Lung (tissue), 11 donors: ENCODE measurements at regions not wholly inside any gene's neighbourhood (a gene's known extent, or its start where the extent isn't known, plus 50 kb on each side); places are given as distances from the start of the nearest gene placed in this dataset.

Experiments
- ATAC-seq: fragments of 200-7000 bp; cut with Tn5 transposase; one replicate; pipeline ENCODE4 v1.9.1; 2020; ENCODE audit warnings: moderate number of reproducible peaks; ENCODE audit not compliant: insufficient read depth, low FRiP score
- DNase-seq, 3 donors: peaks; one replicate each; pipeline ENCODE4 v3.0.0-alpha.2; 2013 to 2017
- H3K27ac ChIP-seq, 2 donors: one replicate each; pipeline ENCODE4 v1.5.1; 2013; ENCODE audit warnings: mild to moderate bottlenecking in 2 of 2, moderate library complexity in 2 of 2, control low read depth in 1 of 2, inconsistent platforms in 1 of 2, low read depth in 1 of 2, low read length in 1 of 2
- H3K27me3 ChIP-seq, 3 donors: one replicate each; pipeline ENCODE4 v1.5.1; 2013; ENCODE audit warnings: low read length in 2 of 3; ENCODE audit not compliant: control insufficient read depth in 3 of 3, insufficient read depth in 3 of 3
- H3K36me3 ChIP-seq, 4 donors: one replicate each; pipeline ENCODE4 v1.5.1; 2013; ENCODE audit warnings: low read length in 4 of 4, mild to moderate bottlenecking in 1 of 4, moderate library complexity in 1 of 4; ENCODE audit not compliant: control insufficient read depth in 4 of 4, insufficient read depth in 4 of 4
- H3K4me1 ChIP-seq, 5 donors: one replicate each; pipeline ENCODE4 v1.5.1; 2013; ENCODE audit warnings: low read length in 5 of 5, mild to moderate bottlenecking in 2 of 5, moderate library complexity in 1 of 5; ENCODE audit not compliant: control insufficient read depth in 5 of 5, insufficient read depth in 5 of 5
- H3K4me3 ChIP-seq: one replicate; pipeline ENCODE4 v1.5.1; 2013; ENCODE audit warnings: mild to moderate bottlenecking, control low read depth, moderate library complexity
- H3K9ac ChIP-seq, 2 donors: one replicate each; pipeline ENCODE4 v1.5.1; 2013; ENCODE audit warnings: low read length in 2 of 2, control low read depth in 1 of 2; ENCODE audit not compliant: insufficient read depth in 1 of 2
- H3K9me3 ChIP-seq, 4 donors: one replicate each; pipeline ENCODE4 v1.5.1; 2013; ENCODE audit warnings: low read length in 3 of 4, mild to moderate bottlenecking in 1 of 4, moderate library complexity in 1 of 4; ENCODE audit not compliant: control insufficient read depth in 4 of 4, insufficient read depth in 3 of 4
- CTCF ChIP-seq: IDR thresholded peaks from 2 replicates; pipeline ENCODE4 v1.5.1; 2012; ENCODE audit warnings: mild to moderate bottlenecking; ENCODE audit errors: control extremely low read depth, extremely low read depth
- WGBS, 2 donors: extraction: QIAGEN DNeasy Blood & Tissue Kit; methylation state at CpG; one replicate each; pipeline ENCODE4 v1.1.7; 2013; 5-methylcytosine and 5-hydroxymethylcytosine counted together
- donor health status: control.
- donor health status: control.
- donor health status: Bipolar disorder and iron deficiency.
- donor health status: healthy.
- donor health status: DM: yes; HTN: yes; CAD: no.

- WGBS, 2 donors, result 92 to 95% methylated on average over 9 of the region's 9 CpGs
- ATAC-seq (no peak), DNase-seq (no peak)
- H3K9ac ChIP-seq, result no peak overlapping the region
- H3K4me1 ChIP-seq, result peaks cover 0 to 16% (median 7%) of the 10 kb centered on the region in 5 donors
- no peak overlapping the region for H3K27ac ChIP-seq
- H3K36me3 ChIP-seq, result no peaks in the 10 kb centered on the region
- no peak for TF ChIP-seq CTCF
- no peak overlapping the region for H3K4me3 ChIP-seq
- H3K9me3 ChIP-seq, result no peaks in the 10 kb centered on the region
- H3K27me3 ChIP-seq, result no peaks in the 10 kb centered on the region
Observed at GRCh38 chr10:30176182-30176581, 116.8 kb upstream of the JCAD start.

DNA sequence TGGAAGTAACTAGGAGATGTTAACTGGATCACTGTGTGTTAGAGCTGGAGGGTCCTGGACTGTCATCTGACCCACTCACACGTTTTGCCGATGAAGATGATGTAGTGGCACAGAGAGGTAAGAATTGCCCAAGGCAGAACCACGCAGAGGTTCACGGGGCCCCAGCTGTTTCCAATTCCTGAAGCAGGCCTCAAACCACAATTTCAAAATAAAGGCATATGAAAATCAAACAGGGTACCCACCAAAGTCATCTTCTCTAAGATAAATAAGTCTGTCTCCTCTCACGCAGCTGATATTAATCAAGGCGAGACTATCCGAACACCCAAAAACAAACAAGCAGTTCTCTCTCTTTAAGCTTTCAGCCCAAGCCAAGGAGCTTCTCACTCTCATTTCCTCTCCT lies 113.3 kb upstream of the JCAD start:
- no peak overlapping the region for H3K4me3 ChIP-seq
- no peak overlapping the region for H3K27ac ChIP-seq
- peaks cover 0 to 4% (median 3%) of the 10 kb centered on the region in 5 donors for H3K4me1 ChIP-seq
- H3K9me3 ChIP-seq, result no peaks in the 10 kb centered on the region
- WGBS, 2 donors, result 69 to 79% methylated on average over 7 of the region's 7 CpGs
- H3K27me3 ChIP-seq, result no peaks in the 10 kb centered on the region
- no peaks in the 10 kb centered on the region for H3K36me3 ChIP-seq
- TF ChIP-seq CTCF, result no peak
- ATAC-seq, result no peak
- DNase-seq, result no peak
- H3K9ac ChIP-seq, result no peak overlapping the region

GRCh38 chr10:30172091-30172490 lies 112.7 kb upstream of the JCAD start:
- Histone ChIP-seq H3K9ac (no peak overlapping the region), H3K4me3 (no peak overlapping the region), H3K27me3 (no peaks in the 10 kb centered on the region), H3K27ac (no peak overlapping the region), H3K9me3 (no peaks in the 10 kb centered on the region), H3K4me1 (peaks cover 0 to 3% (median 0%) of the 10 kb centered on the region in 5 donors), H3K36me3 (no peaks in the 10 kb centered on the region)
- DNase-seq, result no peak
- no peak for TF ChIP-seq CTCF
- 82 to 88% methylated on average over 4 of the region's 4 CpGs for WGBS, 2 donors
- no peak for ATAC-seq

GRCh38 chr10:30171601-30172000 lies 112.2 kb upstream of the JCAD start:
- H3K9ac ChIP-seq, result no peak overlapping the region
- DNase-seq, result no peak
- no peak overlapping the region for H3K27ac ChIP-seq
- no peak overlapping the region for H3K4me3 ChIP-seq
- WGBS, 2 donors, result 78 to 87% methylated on average over 4 of the region's 4 CpGs
- H3K9me3 ChIP-seq, result no peaks in the 10 kb centered on the region
- ATAC-seq, result no peak
- no peaks in the 10 kb centered on the region for H3K27me3 ChIP-seq
- no peaks in the 10 kb centered on the region for H3K4me1 ChIP-seq
- TF ChIP-seq CTCF, result no peak
- H3K36me3 ChIP-seq, result no peaks in the 10 kb centered on the region
